Cardiac fibroblast (primary cell): ENCODE measurements at regions not wholly inside any gene's neighbourhood (a gene's known extent, or its start where the extent isn't known, plus 50 kb on each side); places are given as distances from the start of the nearest gene placed in this dataset.

Experiments
- DNase-seq, 2 donors: peaks; one replicate each; pipeline versions ENCODE4 v3.0.0 to v3.0.0-alpha.2; 2010; ENCODE audit warnings: low read depth in 2 of 2
- H3K4me3 ChIP-seq, 2 donors: replicated peaks in 1 of 2; 1 replicate in 1 of 2; 2 replicates in 1 of 2; pipeline ENCODE4 v1.5.1; 2011; ENCODE audit warnings: low read depth in 2 of 2, low read length in 2 of 2, mild to moderate bottlenecking in 2 of 2, moderate library complexity in 1 of 2
- CTCF ChIP-seq: IDR thresholded peaks from one replicate; pipeline ENCODE4 v1.5.1; 2011; ENCODE audit warnings: low read depth, mild to moderate bottlenecking, low read length, inconsistent platforms

DNA sequence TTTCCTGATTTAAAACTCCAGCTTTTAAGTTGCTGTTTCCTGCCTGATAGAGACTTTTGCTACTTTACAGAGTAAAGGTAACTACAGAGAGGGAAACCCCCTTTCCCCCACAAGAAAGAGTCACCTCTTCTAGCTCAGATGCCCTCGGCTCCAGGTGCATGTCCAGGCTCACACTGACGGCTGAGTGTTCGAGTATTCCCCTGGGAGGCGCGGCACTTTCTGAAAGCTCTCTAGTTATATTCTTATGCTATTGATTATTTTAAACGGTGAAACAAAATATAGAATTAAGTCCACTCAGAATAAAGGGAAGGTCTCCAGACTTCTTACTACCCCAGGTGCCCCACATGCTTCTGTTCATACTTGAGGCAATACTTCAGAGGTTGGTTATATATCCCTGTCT, 160.3 kb upstream of the FMN2 start:
- no peak for DNase-seq
- no peak overlapping the region for H3K4me3 ChIP-seq
- no peak for TF ChIP-seq CTCF

- H3K4me3 ChIP-seq = no peak overlapping the region
- TF ChIP-seq CTCF = no peak
- no peak for DNase-seq
These were observed 152.1 kb upstream of the FMN2 start for GRCh38 chr1:239939602-239940001.

DNA sequence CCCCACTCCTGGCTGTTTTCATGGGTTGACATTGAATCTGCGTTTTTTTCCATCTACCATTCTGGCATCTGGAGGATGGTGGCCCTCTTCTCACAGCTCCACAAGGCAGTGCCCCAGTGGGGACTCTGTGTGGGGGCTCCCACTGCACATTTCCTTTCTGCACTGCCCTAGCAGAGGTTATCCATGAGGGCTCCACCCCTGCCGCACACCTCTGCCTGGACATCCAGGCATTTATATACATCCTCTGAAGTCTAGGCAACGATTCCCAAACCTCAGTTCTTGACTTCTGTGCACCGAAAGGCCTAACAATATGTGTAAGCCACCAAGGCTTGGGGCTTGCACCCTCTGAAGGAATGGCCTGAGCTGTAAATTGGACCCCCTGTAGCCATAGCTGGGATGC, 147.9 kb upstream of the FMN2 start:
- no peak for TF ChIP-seq CTCF
- no peak for DNase-seq

DNA sequence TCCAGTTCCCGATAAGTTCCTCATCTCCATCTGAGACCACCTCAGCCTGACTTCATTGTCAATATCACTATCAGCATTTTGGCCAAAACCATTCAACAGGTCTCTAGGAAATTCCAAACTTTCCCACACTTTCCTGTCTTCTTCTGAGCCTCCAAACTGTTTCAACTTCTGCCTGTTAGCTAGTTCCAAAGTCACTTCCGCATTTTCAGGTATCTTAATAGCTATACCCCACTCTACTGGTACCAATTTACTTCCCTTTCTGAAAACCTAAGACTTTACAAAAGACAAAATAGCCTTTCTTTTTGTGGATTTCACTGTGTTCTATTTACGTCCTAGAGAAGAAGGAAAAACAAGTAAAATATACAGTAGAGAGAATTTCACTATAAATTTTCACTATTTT, 147.0 kb upstream of the FMN2 start:
- H3K4me3 ChIP-seq = no peak overlapping the region
- no peak for TF ChIP-seq CTCF
- DNase-seq = no peak

More for the DNA sequence above, 147.9 kb upstream of the FMN2 start:
- no peak overlapping the region for H3K4me3 ChIP-seq

GRCh38 chr1:239947801-239948200, 143.9 kb upstream of the FMN2 start:
- DNase-seq = no peak
- TF ChIP-seq CTCF = no peak
- no peak overlapping the region for H3K4me3 ChIP-seq

- no peak overlapping the region for H3K4me3 ChIP-seq
- peak; percentile 73 to 82 for DNase-seq
- TF ChIP-seq CTCF = peak; percentile 60
These were observed 140.1 kb upstream of the FMN2 start for GRCh38 chr1:239951511-239952140.
